IMR-90 (cell line): ENCODE measurements at regions not wholly inside any gene's neighbourhood (a gene's known extent, or its start where the extent isn't known, plus 50 kb on each side); places are given as distances from the start of the nearest gene placed in this dataset.

Experiments used
- CTCF ChIP-seq: conservative IDR thresholded peaks from 2 replicates; pipeline ENCODE4 v1.5.1; 2012; ENCODE audit warnings: mild to moderate bottlenecking, low read depth, low read length, improper control_type of control experiment
- MAFK ChIP-seq: IDR thresholded peaks from 2 replicates; pipeline ENCODE4 v1.6.1; 2012; ENCODE audit warnings: low read depth, low read length, improper control_type of control experiment
- RFX5 ChIP-seq: IDR thresholded peaks from 2 replicates; pipeline ENCODE4 v1.8.0; 2012; ENCODE audit warnings: low read depth, mild to moderate bottlenecking, low read length, moderate library complexity

- TF ChIP-seq CTCF (no peak), RFX5 (no peak), MAFK (no peak)
These were observed 553.2 kb downstream of the MAT2B start for GRCh38 chr5:164058621-164059020.
